Nephron (organoid): ENCODE measurements at regions not wholly inside any gene's neighbourhood (a gene's known extent, or its start where the extent isn't known, plus 50 kb on each side); places are given as distances from the start of the nearest gene placed in this dataset.

Source experiments
- H3K27ac Mint-ChIP-seq, 3 experiments: 2 replicates each; pipeline ENCODE4 v1.8.0; 2020; ENCODE audit warnings: mixed read lengths in 3 of 3, mild to moderate bottlenecking in 2 of 3, moderate library complexity in 1 of 3
- H3K27me3 Mint-ChIP-seq: 2 replicates; pipeline ENCODE4 v1.8.0; 2021; ENCODE audit warnings: low read depth, mild to moderate bottlenecking, moderate library complexity, mixed read lengths
- H3K36me3 Mint-ChIP-seq: 2 replicates; pipeline ENCODE4 v1.8.0; 2020; ENCODE audit warnings: low read depth, mixed read lengths
- H3K4me1 Mint-ChIP-seq: 2 replicates; pipeline ENCODE4 v1.8.0; 2020; ENCODE audit warnings: mixed read lengths
- H3K4me3 Mint-ChIP-seq, 3 experiments: 2 replicates each; pipeline ENCODE4 v1.8.0; 2020; ENCODE audit warnings: mild to moderate bottlenecking in 3 of 3, mixed read lengths in 3 of 3, moderate library complexity in 2 of 3
- H3K9me3 Mint-ChIP-seq: 2 replicates; pipeline ENCODE4 v1.8.0; 2020; ENCODE audit warnings: mixed read lengths
- CTCF ChIP-seq, 3 experiments: fragments of 200-600 bp; sonication (generic); IDR thresholded peaks; one replicate each; pipeline ENCODE4 v1.5.0; 2021; ENCODE audit warnings: antibody characterized with exemption in 3 of 3; ENCODE audit not compliant: unreplicated experiment in 3 of 3

DNA sequence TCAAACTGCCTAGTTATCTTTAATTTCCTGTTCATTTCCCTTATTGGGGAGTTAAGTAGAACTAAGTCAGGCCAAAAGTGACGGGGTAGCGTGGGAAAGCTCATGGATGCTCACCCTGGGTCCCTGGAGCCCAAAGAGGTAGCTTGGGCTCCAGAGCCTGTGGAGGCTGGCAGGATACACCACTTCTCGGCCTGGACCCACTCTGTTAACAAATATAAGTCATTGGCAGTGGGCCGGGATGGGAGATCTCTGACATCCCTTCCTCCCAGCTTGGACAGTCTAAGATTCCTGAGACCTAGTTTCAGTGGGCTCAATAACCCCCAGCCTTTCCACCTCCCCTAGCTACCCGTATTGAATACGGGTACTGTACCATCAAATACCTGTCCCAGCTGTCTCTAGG, 106.1 kb downstream of the EFNB1 start:
- no peaks in the 10 kb centered on the region for H3K27me3 Mint-ChIP-seq
- peak overlapping the region; percentile 70 to 90 (median 89) for H3K27ac Mint-ChIP-seq
- no peaks in the 10 kb centered on the region for H3K36me3 Mint-ChIP-seq
- H3K4me1 Mint-ChIP-seq, result peaks cover 44% of the 10 kb centered on the region
- H3K4me3 Mint-ChIP-seq, result peak overlapping the region in 1 of 3 experiments; percentile 2
- no peak for TF ChIP-seq CTCF (IDR thresholded peaks at IDR 0.05; ENCODE audit: unreplicated experiment in 3 of 3)
- H3K9me3 Mint-ChIP-seq, result peaks cover 4% of the 10 kb centered on the region

DNA sequence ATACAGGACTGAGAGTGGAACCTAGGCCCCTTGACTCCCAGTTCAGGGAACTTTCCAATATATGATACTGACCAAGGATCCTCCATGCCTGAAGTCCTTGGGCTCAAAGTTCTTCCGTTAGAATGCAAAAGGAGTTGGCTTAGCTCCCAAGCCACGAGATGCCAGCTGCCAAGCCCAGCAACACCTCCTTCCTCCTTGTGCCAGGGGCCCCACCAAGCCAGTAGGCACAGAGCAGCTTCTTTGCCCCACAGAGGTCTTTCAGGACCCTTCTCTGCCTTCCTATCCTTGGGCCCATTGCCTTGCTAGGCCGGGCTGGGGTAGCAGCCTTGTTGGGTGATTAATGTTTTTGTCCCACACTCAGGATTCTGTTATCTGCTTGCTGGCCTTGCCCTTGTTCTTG, 105.6 kb downstream of the EFNB1 start:
- TF ChIP-seq CTCF (IDR thresholded peaks at IDR 0.05; ENCODE audit: unreplicated experiment in 3 of 3), result no peak
- H3K9me3 Mint-ChIP-seq, result peaks cover 2% of the 10 kb centered on the region
- no peaks in the 10 kb centered on the region for H3K27me3 Mint-ChIP-seq
- H3K36me3 Mint-ChIP-seq, result no peaks in the 10 kb centered on the region
- H3K27ac Mint-ChIP-seq, result peak overlapping the region; percentile 70 to 89 (median 80)
- H3K4me1 Mint-ChIP-seq, result peaks cover 47% of the 10 kb centered on the region
- no peak overlapping the region for H3K4me3 Mint-ChIP-seq

GRCh38 chrX:68932611-68933010, 103.8 kb downstream of the EFNB1 start:
- H3K4me1 Mint-ChIP-seq, result peaks cover 55% of the 10 kb centered on the region
- peaks cover 4% of the 10 kb centered on the region for H3K9me3 Mint-ChIP-seq
- no peak for TF ChIP-seq CTCF (IDR thresholded peaks at IDR 0.05; ENCODE audit: unreplicated experiment in 3 of 3)
- H3K4me3 Mint-ChIP-seq, result peak overlapping the region in 1 of 3 experiments; percentile 9
- peak overlapping the region; percentile 79 to 93 (median 90) for H3K27ac Mint-ChIP-seq
- no peaks in the 10 kb centered on the region for H3K27me3 Mint-ChIP-seq
- H3K36me3 Mint-ChIP-seq, result no peaks in the 10 kb centered on the region

DNA sequence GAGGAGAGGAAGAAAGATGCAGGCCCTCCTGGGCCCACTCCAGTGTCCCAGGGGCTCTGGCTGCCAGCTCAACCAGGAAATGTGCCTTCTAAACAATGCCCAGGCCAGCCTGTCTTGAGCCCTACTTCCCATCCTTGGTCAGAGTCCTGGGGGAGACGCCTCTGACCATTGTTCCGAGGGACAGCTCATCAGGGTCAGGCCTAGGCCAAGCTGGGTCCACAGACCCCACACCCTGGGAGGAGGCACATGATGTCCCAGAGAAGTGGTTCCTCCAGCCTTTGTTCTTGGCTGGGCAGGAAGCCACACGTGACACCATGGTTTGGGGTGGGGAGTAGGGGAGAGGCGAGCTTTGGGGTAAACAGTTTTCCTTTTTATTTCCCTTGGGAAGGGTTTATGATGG, 102.5 kb downstream of the EFNB1 start:
- no peaks in the 10 kb centered on the region for H3K36me3 Mint-ChIP-seq
- TF ChIP-seq CTCF (IDR thresholded peaks at IDR 0.05; ENCODE audit: unreplicated experiment in 3 of 3), result no peak
- H3K27ac Mint-ChIP-seq, result peak overlapping the region in 1 of 3 experiments; percentile 91
- peaks cover 53% of the 10 kb centered on the region for H3K4me1 Mint-ChIP-seq
- peaks cover 4% of the 10 kb centered on the region for H3K9me3 Mint-ChIP-seq
- no peaks in the 10 kb centered on the region for H3K27me3 Mint-ChIP-seq
- no peak overlapping the region for H3K4me3 Mint-ChIP-seq

DNA sequence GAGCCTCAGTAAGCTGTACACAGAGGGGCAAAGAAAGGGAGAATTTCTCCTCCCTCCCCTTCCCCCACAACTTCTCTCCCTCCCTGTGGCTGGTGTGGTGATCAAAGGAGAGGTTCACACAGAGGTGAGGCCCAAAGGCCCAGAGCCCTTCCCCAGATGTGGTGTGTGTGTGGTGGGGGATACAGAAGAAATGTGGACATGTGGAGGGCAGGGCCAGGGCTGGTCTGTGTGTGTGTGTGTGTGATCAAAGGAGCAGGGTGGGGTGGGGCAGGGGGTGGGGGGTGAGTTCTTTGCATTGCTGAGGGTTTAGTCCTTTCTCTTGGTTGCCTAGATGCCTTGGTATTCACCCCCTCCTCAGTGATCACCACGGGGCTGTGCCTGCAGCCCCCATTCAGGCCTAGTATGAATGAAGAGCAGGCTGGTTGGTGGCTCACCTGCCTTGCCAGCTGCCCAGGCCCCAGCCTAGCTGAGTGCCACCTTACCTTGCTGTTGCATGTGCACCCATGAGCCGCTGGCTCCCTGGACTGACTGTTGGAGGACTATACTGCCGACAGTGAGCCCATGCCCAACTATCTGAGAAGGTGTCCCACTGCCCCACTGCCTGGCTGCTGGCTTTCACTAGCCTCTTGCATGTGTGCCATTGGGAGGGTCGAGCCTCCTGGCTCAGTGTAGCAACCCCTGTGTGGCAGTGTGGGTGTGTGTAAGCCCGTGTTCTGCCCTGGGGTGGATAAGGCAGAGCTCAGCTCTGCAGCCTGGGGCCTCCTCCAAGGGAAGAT, 101.9 kb downstream of the EFNB1 start:
- TF ChIP-seq CTCF (IDR thresholded peaks at IDR 0.05; ENCODE audit: unreplicated experiment in 3 of 3), result no peak
- H3K36me3 Mint-ChIP-seq, result no peaks in the 10 kb centered on the region
- peak overlapping the region in 1 of 3 experiments; percentile 91 for H3K27ac Mint-ChIP-seq
- H3K9me3 Mint-ChIP-seq, result peaks cover 4% of the 10 kb centered on the region
- no peak overlapping the region for H3K4me3 Mint-ChIP-seq
- H3K4me1 Mint-ChIP-seq, result peaks cover 46% of the 10 kb centered on the region
- no peaks in the 10 kb centered on the region for H3K27me3 Mint-ChIP-seq
